Adipocyte (in vitro differentiated cells): ENCODE measurements at regions not wholly inside any gene's neighbourhood (a gene's known extent, or its start where the extent isn't known, plus 50 kb on each side); places are given as distances from the start of the nearest gene placed in this dataset.

ENCODE experiments used
- DNase-seq: peaks from one replicate; pipeline ENCODE4 v3.0.0-alpha.2; 2015; ENCODE audit warnings: low read depth
- H3K27me3 ChIP-seq: replicated peaks from 2 replicates; pipeline ENCODE4 v1.7.0; 2013; ENCODE audit warnings: mild to moderate bottlenecking, low read length, moderate library complexity; ENCODE audit not compliant: control insufficient read depth, insufficient read depth
- H3K36me3 ChIP-seq: 2 replicates; pipeline ENCODE4 v1.7.0; 2013; ENCODE audit warnings: low read length, mild to moderate bottlenecking, moderate library complexity; ENCODE audit not compliant: control insufficient read depth, insufficient read depth, severe bottlenecking
- H3K4me1 ChIP-seq: 2 replicates; pipeline ENCODE4 v1.7.0; 2013; ENCODE audit warnings: mild to moderate bottlenecking, low read length, moderate library complexity; ENCODE audit not compliant: control insufficient read depth, insufficient read depth
- H3K4me3 ChIP-seq: 2 replicates; pipeline ENCODE4 v1.7.0; 2013; ENCODE audit warnings: mild to moderate bottlenecking, low read length, moderate library complexity
- H3K9ac ChIP-seq: 2 replicates; pipeline ENCODE4 v1.7.0; 2013; ENCODE audit warnings: mild to moderate bottlenecking, low read length, moderate library complexity
- H3K9me3 ChIP-seq: 2 replicates; pipeline ENCODE4 v1.7.0; 2013; ENCODE audit warnings: mild to moderate bottlenecking, low read length, moderate library complexity; ENCODE audit not compliant: control insufficient read depth

GRCh38 chr7:25384788-25385505 lies 156.7 kb upstream of the NPVF start:
- Histone ChIP-seq H3K27me3 (peaks cover 4% of the 10 kb centered on the region), H3K4me3 (no peak overlapping the region), H3K9me3 (no peaks in the 10 kb centered on the region), H3K4me1 (no peaks in the 10 kb centered on the region), H3K36me3 (no peaks in the 10 kb centered on the region), H3K9ac (no peak overlapping the region)
- no peak for DNase-seq

GRCh38 chr7:25385506-25386136 lies 157.3 kb upstream of the NPVF start:
- Histone ChIP-seq H3K36me3 (no peaks in the 10 kb centered on the region), H3K4me1 (no peaks in the 10 kb centered on the region), H3K4me3 (no peak overlapping the region), H3K9me3 (no peaks in the 10 kb centered on the region), H3K27me3 (peaks cover 4% of the 10 kb centered on the region), H3K9ac (no peak overlapping the region)
- no peak for DNase-seq

- no peaks in the 10 kb centered on the region for H3K4me1 ChIP-seq
- H3K4me3 ChIP-seq: no peak overlapping the region
- no peaks in the 10 kb centered on the region for H3K36me3 ChIP-seq
- peaks cover 4% of the 10 kb centered on the region for H3K27me3 ChIP-seq
- no peaks in the 10 kb centered on the region for H3K9me3 ChIP-seq
- no peak for DNase-seq
- no peak overlapping the region for H3K9ac ChIP-seq
These were observed 158.0 kb upstream of the NPVF start for GRCh38 chr7:25386311-25386744.

GRCh38 chr7:25388681-25389080 lies 160.4 kb upstream of the NPVF start:
- H3K27me3 ChIP-seq: peaks cover 3% of the 10 kb centered on the region
- no peak for DNase-seq
- H3K9me3 ChIP-seq: no peaks in the 10 kb centered on the region
- no peak overlapping the region for H3K4me3 ChIP-seq
- no peaks in the 10 kb centered on the region for H3K4me1 ChIP-seq
- H3K9ac ChIP-seq: no peak overlapping the region
- no peaks in the 10 kb centered on the region for H3K36me3 ChIP-seq

- H3K4me1 ChIP-seq: no peaks in the 10 kb centered on the region
- no peaks in the 10 kb centered on the region for H3K36me3 ChIP-seq
- H3K4me3 ChIP-seq: no peak overlapping the region
- no peaks in the 10 kb centered on the region for H3K9me3 ChIP-seq
- H3K9ac ChIP-seq: no peak overlapping the region
- peak; percentile 56 for DNase-seq
- no peaks in the 10 kb centered on the region for H3K27me3 ChIP-seq
These were observed 161.3 kb upstream of the NPVF start for GRCh38 chr7:25389489-25390106.

- H3K9ac ChIP-seq: no peak overlapping the region
- H3K4me1 ChIP-seq: no peaks in the 10 kb centered on the region
- H3K27me3 ChIP-seq: no peaks in the 10 kb centered on the region
- peak; percentile 67 for DNase-seq
- H3K36me3 ChIP-seq: no peaks in the 10 kb centered on the region
- no peaks in the 10 kb centered on the region for H3K9me3 ChIP-seq
- no peak overlapping the region for H3K4me3 ChIP-seq
These were observed 163.1 kb upstream of the NPVF start for GRCh38 chr7:25391295-25391861.

DNA sequence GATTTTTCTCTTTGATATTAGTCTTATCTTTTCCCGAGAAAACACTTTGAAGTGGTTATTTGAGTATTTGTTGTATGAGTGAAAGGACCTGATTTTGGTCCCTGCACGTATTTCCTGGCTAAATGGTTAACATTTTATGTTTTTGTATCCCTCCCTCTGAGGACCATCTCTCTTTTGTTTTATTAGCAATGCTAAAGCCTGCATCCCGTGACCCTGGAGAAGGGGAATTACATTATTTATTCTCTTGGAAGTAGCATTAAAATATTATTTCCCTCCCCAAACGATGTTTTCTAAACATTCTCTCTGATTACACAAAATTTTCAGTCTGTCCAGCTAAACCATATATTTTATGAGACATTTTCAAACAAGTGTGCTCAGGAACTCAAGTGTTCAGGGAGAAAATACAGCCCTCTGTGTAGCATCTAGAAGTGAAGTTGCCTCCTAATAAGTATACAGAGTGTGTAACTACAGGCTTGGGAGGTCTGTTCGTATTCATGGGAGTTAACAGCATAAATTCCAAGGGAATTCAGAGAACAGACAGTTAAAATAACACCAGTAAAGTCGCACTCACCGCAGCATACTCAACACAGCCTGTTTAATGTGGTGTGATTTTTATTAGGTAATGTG lies 163.8 kb upstream of the NPVF start:
- Histone ChIP-seq H3K36me3 (no peaks in the 10 kb centered on the region), H3K4me3 (no peak overlapping the region), H3K9ac (no peak overlapping the region), H3K9me3 (no peaks in the 10 kb centered on the region), H3K4me1 (no peaks in the 10 kb centered on the region), H3K27me3 (no peaks in the 10 kb centered on the region)
- no peak for DNase-seq

DNA sequence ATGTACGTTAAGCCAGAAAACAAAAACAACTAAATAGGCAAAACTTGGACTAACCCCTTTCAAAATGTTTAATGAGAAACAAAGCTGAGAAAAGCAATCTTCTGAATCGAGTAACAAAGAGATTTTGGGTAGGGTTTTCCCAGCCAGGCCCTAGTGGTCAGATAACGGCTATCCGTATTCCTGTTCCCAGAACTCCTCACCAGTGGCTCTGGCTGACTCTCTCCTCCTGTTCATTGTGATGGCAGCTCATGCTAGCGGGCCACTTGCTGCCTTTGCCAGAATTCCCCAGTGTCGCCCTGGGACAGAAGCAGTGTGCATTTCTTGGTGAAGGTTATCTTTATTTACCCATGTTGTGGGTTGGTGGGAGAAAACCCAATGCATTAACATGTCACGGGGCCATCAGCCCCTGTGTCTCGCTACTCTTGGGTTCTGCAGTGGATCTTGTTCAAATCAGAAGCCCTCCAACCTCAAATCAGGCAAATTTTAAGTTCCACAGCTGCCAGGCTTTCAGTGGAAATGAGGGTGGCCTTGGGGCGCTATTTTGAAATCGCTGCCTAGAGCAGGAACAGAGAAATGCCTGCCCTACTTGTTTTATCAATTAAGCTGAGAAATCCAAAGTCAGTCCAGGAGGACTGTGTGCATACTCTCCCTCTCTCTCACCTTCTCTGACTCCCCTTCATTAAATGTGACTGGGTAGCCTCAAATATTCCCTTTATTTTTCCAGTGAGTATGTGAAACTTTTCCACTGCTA lies 164.5 kb upstream of the NPVF start:
- DNase-seq: no peak
- H3K9ac ChIP-seq: no peak overlapping the region

GRCh38 chr7:25395976-25396375 lies 167.7 kb upstream of the NPVF start:
- H3K27me3 ChIP-seq: no peaks in the 10 kb centered on the region
- no peaks in the 10 kb centered on the region for H3K4me1 ChIP-seq
- no peaks in the 10 kb centered on the region for H3K9me3 ChIP-seq
- no peaks in the 10 kb centered on the region for H3K36me3 ChIP-seq
- no peak overlapping the region for H3K9ac ChIP-seq
- H3K4me3 ChIP-seq: no peak overlapping the region
- DNase-seq: no peak

More for the DNA sequence above, 164.5 kb upstream of the NPVF start:
- no peaks in the 10 kb centered on the region for H3K27me3 ChIP-seq
- H3K4me1 ChIP-seq: no peaks in the 10 kb centered on the region
- no peaks in the 10 kb centered on the region for H3K9me3 ChIP-seq
- no peaks in the 10 kb centered on the region for H3K36me3 ChIP-seq
- no peak overlapping the region for H3K4me3 ChIP-seq

DNA sequence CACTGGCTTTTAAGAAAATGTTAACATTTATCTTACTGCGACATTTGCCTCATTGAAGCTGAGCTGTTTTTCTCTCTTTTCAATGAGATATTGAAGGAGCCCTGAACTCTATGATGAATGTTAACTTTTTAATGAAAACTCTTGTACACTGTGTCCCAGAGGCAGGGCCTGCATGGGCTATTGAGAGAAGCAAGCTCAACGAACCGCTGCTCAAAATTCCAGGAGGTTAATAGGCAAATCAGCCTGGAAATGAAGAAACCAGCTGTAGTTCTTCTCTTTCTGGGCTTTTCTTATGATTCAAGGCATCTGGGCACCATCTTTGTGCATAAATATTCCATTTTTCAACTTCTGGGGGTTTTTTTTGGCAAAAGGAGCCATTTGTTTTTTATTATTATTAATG lies 168.4 kb upstream of the NPVF start:
- no peak overlapping the region for H3K4me3 ChIP-seq

More for the DNA sequence above, 168.4 kb upstream of the NPVF start:
- Histone ChIP-seq H3K4me1 (no peaks in the 10 kb centered on the region), H3K9ac (no peak overlapping the region), H3K27me3 (peaks cover 4% of the 10 kb centered on the region), H3K9me3 (no peaks in the 10 kb centered on the region), H3K36me3 (no peaks in the 10 kb centered on the region)
- DNase-seq: no peak
